Duodenal mucosa (tissue), 2 donors: ENCODE measurements at regions not wholly inside any gene's neighbourhood (a gene's known extent, or its start where the extent isn't known, plus 50 kb on each side); places are given as distances from the start of the nearest gene placed in this dataset.

ENCODE experiments used
- H3K27ac ChIP-seq: one replicate; pipeline ENCODE4 v1.7.0; 2013; ENCODE audit warnings: low read depth, low read length
- H3K27me3 ChIP-seq, 2 donors: one replicate each; pipeline ENCODE4 v1.7.0; 2013; ENCODE audit warnings: low read length in 2 of 2, control low read depth in 1 of 2; ENCODE audit not compliant: insufficient read depth in 2 of 2, control insufficient read depth in 1 of 2
- H3K36me3 ChIP-seq, 2 donors: one replicate each; pipeline ENCODE4 v1.7.0; 2013; ENCODE audit warnings: low read length in 2 of 2, control low read depth in 1 of 2; ENCODE audit not compliant: insufficient read depth in 2 of 2, control insufficient read depth in 1 of 2
- H3K4me1 ChIP-seq, 2 donors: one replicate each; pipeline ENCODE4 v1.7.0; 2013; ENCODE audit warnings: low read length in 2 of 2, control low read depth in 1 of 2; ENCODE audit not compliant: insufficient read depth in 2 of 2, control insufficient read depth in 1 of 2
- H3K4me3 ChIP-seq, 2 donors: one replicate each; pipeline ENCODE4 v1.7.0; 2013; ENCODE audit warnings: low read length in 2 of 2, low read depth in 1 of 2
- H3K9ac ChIP-seq, 2 donors: one replicate each; pipeline ENCODE4 v1.7.0; 2013; ENCODE audit warnings: low read length in 2 of 2, low read depth in 1 of 2
- H3K9me3 ChIP-seq, 2 donors: one replicate each; pipeline ENCODE4 v1.7.0; 2013; ENCODE audit warnings: low read length in 2 of 2, control low read depth in 1 of 2; ENCODE audit not compliant: control insufficient read depth in 1 of 2

DNA sequence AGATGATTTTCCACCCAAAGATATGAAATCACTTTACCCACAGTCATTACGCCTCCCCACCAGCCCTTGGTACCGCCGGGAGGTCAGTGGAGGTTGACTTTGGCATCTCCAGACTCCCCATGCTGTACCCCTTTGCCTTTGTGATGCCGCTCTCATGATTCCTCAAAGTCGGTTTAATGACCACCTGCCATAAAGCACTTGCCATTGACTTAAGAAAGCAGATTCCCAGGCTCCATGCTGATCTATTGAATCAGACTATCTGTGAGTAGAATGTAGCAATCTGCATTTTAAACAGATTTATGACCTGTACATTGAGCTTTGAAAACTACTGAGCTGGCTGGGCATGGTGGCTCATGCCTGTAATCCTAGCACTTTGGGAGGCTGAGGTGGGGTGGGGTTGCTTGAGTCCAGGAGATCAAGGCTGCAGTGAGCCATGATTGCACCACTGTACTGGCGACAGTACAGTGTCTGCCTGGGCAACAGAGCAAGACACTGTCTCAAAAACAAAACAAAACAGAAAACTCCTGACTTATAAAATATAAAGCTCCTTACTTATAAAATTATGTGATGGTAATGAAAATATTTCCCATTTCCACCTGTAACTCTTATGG is 235.2 kb downstream of the KLF5 start:
- no peaks in the 10 kb centered on the region for H3K36me3 ChIP-seq
- no peak overlapping the region for H3K9ac ChIP-seq
- no peak overlapping the region for H3K4me3 ChIP-seq
- peaks cover 0 to 5% of the 10 kb centered on the region in 2 donors for H3K4me1 ChIP-seq
- H3K27ac ChIP-seq = no peak overlapping the region
- H3K27me3 ChIP-seq = no peaks in the 10 kb centered on the region
- no peaks in the 10 kb centered on the region for H3K9me3 ChIP-seq

DNA sequence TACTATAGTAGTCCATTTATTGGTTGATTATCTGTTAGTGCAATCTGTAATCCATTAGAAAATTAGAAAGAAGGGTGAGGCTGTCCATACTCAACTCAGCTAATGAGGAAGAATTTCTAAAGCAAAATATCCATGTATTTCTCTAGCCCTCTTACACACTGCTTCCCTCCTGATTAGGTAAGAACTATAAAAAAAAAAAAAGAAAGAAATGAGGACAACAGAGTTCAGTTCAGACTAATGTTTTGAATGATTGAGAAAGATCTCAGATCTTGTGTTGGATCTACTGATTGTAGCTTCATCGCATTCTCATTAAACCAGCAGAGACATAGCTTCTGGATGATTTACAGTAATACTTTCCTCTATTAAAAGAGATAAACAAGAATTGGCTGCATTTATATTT is 233.3 kb downstream of the KLF5 start:
- H3K27me3 ChIP-seq = no peaks in the 10 kb centered on the region
- no peaks in the 10 kb centered on the region for H3K9me3 ChIP-seq
- no peak overlapping the region for H3K27ac ChIP-seq
- peaks cover 0 to 5% of the 10 kb centered on the region in 2 donors for H3K4me1 ChIP-seq
- no peaks in the 10 kb centered on the region for H3K36me3 ChIP-seq
- H3K4me3 ChIP-seq = no peak overlapping the region
- no peak overlapping the region for H3K9ac ChIP-seq

DNA sequence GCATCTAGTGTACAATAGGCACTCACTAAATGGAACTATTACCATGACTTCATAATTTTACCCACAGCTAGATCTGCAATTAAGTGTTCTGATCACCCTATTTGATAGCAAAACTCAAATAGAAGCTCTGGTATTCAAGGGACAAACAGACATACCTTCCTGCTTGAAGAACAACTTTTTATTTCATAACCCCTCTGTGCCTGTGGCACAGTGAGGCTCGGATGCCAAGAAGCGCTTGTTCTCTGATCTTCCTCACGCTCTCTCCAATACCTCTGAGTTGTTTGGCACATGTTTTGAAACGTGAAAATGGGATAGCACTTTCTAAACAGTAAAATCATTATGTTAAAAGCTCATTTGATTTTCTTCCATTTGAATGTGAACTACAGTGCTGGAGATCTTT is 232.0 kb downstream of the KLF5 start:
- H3K4me3 ChIP-seq = no peak overlapping the region
- no peaks in the 10 kb centered on the region for H3K9me3 ChIP-seq
- no peak overlapping the region for H3K9ac ChIP-seq
- no peaks in the 10 kb centered on the region for H3K36me3 ChIP-seq
- H3K27me3 ChIP-seq = no peaks in the 10 kb centered on the region
- no peak overlapping the region for H3K27ac ChIP-seq
- H3K4me1 ChIP-seq = peaks cover 0 to 5% of the 10 kb centered on the region in 2 donors

DNA sequence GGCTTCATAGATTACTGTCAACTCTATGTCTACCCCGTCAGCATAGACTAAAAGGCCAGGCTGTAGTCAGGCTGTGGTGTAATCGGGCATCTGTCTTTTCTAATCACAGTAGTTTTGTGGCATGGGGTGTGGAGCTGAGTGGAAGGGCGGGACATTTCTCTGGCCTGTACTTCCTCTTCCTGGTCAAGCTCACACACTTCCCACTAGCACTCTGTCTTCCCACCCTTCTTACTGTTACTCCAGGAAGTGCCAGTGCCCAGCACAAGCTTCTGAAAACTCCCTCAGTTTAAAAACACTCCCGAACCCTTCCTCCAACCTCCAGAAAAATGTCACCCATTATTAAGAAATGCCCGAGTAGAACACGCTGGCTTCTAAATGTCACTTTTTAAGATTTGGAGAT is 229.8 kb downstream of the KLF5 start:
- Histone ChIP-seq H3K27ac (no peak overlapping the region), H3K4me1 (peaks cover 0 to 2% of the 10 kb centered on the region in 2 donors), H3K9ac (no peak overlapping the region), H3K4me3 (no peak overlapping the region), H3K27me3 (no peaks in the 10 kb centered on the region), H3K36me3 (no peaks in the 10 kb centered on the region), H3K9me3 (no peaks in the 10 kb centered on the region)

DNA sequence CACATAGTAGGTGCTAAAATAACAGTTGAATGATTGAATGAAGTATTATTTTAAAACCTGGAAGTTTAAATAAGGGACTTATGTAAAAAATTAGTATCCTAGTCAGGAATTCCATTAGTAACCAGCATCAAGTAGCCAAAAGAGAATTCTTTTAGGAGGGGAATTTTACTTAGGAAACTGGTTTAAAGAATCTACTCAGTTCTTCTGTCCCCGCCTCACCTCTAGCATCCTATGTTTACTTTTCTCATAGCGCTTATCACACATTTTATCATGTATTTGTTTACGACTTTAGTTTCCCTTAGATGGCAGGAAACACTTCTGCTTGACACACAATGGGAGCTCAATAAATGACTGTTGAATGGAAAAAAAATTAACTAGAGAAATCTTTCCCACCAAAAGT is 229.0 kb downstream of the KLF5 start:
- no peaks in the 10 kb centered on the region for H3K9me3 ChIP-seq
- no peak overlapping the region for H3K4me3 ChIP-seq
- no peaks in the 10 kb centered on the region for H3K27me3 ChIP-seq
- H3K27ac ChIP-seq = no peak overlapping the region
- no peaks in the 10 kb centered on the region for H3K36me3 ChIP-seq
- H3K4me1 ChIP-seq = no peaks in the 10 kb centered on the region
- H3K9ac ChIP-seq = no peak overlapping the region

DNA sequence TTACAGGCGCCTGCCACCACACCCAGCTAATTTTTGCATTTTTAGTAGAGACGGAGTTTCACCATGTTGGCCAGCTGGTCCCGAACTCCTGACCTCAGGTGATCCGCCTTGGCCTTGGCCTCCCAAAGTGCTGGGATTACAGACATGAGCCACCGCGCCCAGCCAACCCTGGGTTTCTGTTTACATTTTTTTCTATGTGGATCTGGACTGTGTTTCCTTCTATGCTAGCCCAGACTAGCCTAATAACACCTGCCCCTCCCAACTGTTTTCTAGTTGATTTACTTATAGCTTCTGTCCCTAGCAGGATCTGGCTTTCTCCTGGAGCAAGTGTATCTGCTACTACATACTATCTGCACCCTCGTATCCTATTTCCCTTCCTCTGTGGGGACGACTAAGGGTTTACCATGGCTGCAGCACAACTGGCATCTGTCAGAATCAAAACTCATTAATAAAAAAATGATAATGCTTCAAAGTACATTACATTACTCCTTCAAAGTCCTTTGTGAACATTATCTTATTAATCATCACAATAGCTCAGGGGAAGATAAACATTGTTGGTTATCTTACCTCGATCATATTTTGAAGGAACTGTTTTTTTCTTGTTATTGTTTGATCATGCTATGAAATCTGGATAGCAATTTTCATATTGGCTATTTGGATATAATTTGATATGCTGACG is 228.3 kb downstream of the KLF5 start:
- Histone ChIP-seq H3K27me3 (no peaks in the 10 kb centered on the region), H3K4me1 (no peaks in the 10 kb centered on the region), H3K9me3 (no peaks in the 10 kb centered on the region), H3K27ac (no peak overlapping the region), H3K4me3 (no peak overlapping the region), H3K36me3 (no peaks in the 10 kb centered on the region), H3K9ac (no peak overlapping the region)

DNA sequence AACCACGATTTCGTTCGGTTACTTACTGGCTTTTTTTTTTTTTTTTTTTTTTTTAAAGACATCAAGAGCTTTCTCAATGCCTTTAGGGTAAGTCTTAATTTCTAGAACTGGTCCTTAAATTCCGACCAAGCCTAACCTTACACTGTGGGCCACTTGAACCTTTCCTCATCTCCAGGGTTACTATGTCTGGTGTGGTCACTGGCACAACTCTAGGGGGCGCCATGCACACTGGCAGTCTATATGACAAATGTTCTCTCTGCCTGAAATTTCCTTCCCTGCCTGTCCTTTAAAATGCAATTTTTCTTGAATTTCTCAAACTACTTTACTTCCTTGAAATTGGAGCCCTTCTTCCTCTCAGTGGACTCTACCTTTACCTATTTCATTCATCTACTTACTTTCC is 227.4 kb downstream of the KLF5 start:
- H3K4me3 ChIP-seq = no peak overlapping the region
- no peak overlapping the region for H3K27ac ChIP-seq
- no peaks in the 10 kb centered on the region for H3K9me3 ChIP-seq
- H3K9ac ChIP-seq = no peak overlapping the region
- no peaks in the 10 kb centered on the region for H3K27me3 ChIP-seq
- H3K4me1 ChIP-seq = no peaks in the 10 kb centered on the region
- H3K36me3 ChIP-seq = no peaks in the 10 kb centered on the region

DNA sequence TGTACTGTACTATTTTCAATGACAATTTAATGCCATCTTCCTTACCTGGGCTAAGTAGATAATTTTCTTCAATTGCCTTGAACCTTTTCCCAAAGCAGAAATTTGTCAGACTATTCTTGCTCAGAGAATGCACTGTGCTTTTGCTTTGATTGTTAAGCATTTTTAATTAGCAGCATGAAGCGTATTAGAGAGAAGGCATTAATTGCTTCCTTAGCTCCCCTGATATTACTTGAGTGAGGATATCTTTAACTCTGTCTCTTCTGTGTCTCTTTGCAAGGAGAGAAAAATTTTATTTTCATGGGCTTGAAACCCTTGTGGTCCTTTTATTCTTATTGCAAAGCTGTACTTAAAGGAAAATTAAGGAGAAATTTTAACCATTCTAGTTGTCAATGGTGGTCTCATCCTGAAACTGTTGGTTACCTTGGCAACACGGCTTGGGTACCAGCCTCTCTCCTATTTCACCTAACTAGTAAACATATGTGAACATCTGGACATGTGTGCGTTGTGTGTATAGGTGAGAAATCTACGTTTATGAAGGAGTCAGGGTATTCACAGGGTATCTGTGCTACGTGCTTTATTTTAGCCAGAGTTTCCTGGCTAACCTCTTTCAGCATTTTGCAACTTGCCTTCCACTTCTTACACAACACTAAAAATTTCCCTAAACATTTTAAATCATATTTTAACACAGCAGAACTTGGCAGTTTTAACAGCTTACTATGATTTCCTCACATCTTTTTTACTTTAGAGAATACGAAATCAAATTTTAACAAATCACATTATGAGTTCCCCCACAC is 225.5 kb downstream of the KLF5 start:
- H3K9me3 ChIP-seq = no peaks in the 10 kb centered on the region
- H3K27ac ChIP-seq = no peak overlapping the region
- H3K27me3 ChIP-seq = no peaks in the 10 kb centered on the region

DNA sequence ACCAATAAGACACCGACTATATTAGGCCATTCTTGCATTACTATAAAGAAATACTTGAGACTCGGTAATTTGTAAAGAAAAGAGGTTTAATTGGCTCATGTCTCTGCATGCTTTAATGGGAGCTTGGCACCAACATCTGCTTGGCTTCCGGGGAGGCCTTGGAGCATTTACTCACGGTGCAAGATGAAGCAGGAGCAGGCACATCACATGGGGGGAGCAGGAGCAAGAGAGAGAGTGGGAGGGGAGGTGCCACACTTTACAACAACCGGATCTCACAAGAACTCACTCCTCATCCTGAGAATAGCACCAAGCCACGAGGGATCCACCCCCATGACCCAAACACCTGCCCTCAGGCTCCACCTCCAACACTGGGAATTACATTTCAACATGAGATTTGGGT is 224.8 kb downstream of the KLF5 start:
- Histone ChIP-seq H3K4me3 (no peak overlapping the region), H3K9ac (no peak overlapping the region), H3K9me3 (no peaks in the 10 kb centered on the region), H3K27me3 (no peaks in the 10 kb centered on the region), H3K4me1 (no peaks in the 10 kb centered on the region), H3K36me3 (no peaks in the 10 kb centered on the region), H3K27ac (no peak overlapping the region)

More for the DNA sequence above, 225.5 kb downstream of the KLF5 start:
- no peaks in the 10 kb centered on the region for H3K4me1 ChIP-seq
- no peaks in the 10 kb centered on the region for H3K36me3 ChIP-seq
- no peak overlapping the region for H3K4me3 ChIP-seq
- no peak overlapping the region for H3K9ac ChIP-seq

DNA sequence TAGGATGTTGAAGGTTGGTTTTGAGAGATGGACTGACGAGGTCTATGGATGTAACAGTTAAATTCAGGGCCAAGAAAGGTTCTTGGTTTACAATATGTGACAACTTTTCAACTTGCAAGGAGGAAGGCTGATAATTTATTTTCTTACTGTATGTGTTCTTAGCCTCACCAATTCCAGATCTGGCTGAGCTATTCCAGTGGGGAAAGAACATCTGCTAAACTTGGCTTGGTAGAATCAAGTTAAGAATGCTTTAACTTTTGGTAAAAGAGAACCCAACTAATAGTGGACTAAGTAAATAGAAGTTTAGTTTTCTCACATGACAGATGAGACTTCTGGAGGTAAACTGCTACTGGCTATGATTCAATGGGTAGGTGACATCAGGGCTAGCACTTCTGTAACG is 222.9 kb downstream of the KLF5 start:
- no peaks in the 10 kb centered on the region for H3K4me1 ChIP-seq

More for the DNA sequence above, 222.9 kb downstream of the KLF5 start:
- no peaks in the 10 kb centered on the region for H3K27me3 ChIP-seq
- H3K27ac ChIP-seq = no peak overlapping the region
- H3K4me3 ChIP-seq = no peak overlapping the region
- no peaks in the 10 kb centered on the region for H3K36me3 ChIP-seq
- no peaks in the 10 kb centered on the region for H3K9me3 ChIP-seq
- H3K9ac ChIP-seq = no peak overlapping the region
